ENCODE measurements at regions not wholly inside any gene's neighbourhood (a gene's known extent, or its start where the extent isn't known, plus 50 kb on each side); places are given as distances from the start of the nearest gene placed in this dataset.

DNA sequence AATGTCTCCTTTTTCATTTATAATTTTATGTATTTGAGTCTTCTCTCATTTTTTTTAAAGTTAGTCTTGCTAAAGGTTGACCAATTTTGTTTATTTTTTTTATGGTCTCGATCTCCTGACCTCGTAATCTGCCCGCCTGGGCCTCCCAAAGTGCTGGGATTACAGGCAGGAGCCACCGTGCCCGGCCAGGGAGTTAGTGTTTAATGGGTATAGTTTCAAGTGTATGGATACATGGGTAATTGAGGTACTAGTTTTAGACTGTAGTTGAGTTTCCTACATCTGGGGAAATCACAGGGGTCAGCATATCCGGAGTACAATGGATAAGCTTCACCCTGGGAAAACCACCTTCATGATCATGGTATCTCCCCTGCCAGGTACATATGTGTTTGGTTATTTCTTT is 267.3 kb upstream of the KCND2 start:
- no peak for TF ChIP-seq EP300 (IDR thresholded peaks at IDR 0.05)
- TF ChIP-seq POLR2A (IDR thresholded peaks at IDR 0.05) = no peak

All from tibial nerve (tissue), 3 donors.